Stimulated activated naive CD8-positive, alpha-beta T cell treated with anti-CD3 and anti-CD28 coated beads, Interleukin-15, Interleukin-2, amounts not matched to agents 100 U/mL and 50 U/mL, for 24 hours (primary cell): ENCODE measurements at regions not wholly inside any gene's neighbourhood (a gene's known extent, or its start where the extent isn't known, plus 50 kb on each side); places are given as distances from the start of the nearest gene placed in this dataset.
A peak's percentile ranks its signal among the peaks of the same experiment; 100 is the strongest.

Experiments
- ATAC-seq: fragments of 150-1000 bp; cut with Tn5 transposase; one replicate; pipeline ENCODE4 v1.10.0; 2021
- DNase-seq: peaks from one replicate; pipeline ENCODE4 v3.0.0; 2021

- ATAC-seq, result no peak
Measured at GRCh38 chr5:6920628-6921256, 207.5 kb downstream of the TENT4A start.

GRCh38 chr5:6926491-6927038 lies 213.3 kb downstream of the TENT4A start:
- ATAC-seq (no peak), DNase-seq (no peak)

More at GRCh38 chr5:6920628-6921256, 207.5 kb downstream of the TENT4A start:
- DNase-seq, result no peak

- DNase-seq (no peak), ATAC-seq (no peak)
Measured at GRCh38 chr5:6936031-6936430, 222.8 kb downstream of the TENT4A start.

DNA sequence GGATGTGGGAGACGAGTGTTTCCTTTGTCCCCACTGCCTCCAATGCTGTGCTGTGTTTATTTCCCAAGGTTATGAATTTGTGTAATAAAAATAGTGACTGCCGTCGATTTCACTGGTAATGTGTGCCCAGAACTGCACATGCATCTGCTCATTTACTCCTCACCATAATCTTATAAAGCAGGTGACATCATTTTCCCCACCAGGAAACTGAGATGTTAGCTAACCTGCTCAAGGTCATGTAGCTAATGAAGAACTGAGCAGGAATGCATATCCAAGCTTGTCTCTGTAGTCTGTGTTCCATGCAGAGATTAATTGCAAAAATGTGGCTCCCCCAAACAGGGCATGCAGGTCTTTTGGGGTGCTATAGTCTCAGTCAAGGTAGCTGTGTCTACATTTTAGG lies 224.4 kb downstream of the TENT4A start:
- DNase-seq, result no peak
- ATAC-seq, result no peak

- no peak for DNase-seq
- no peak for ATAC-seq
Measured at GRCh38 chr5:6941631-6942030, 228.4 kb downstream of the TENT4A start.

DNA sequence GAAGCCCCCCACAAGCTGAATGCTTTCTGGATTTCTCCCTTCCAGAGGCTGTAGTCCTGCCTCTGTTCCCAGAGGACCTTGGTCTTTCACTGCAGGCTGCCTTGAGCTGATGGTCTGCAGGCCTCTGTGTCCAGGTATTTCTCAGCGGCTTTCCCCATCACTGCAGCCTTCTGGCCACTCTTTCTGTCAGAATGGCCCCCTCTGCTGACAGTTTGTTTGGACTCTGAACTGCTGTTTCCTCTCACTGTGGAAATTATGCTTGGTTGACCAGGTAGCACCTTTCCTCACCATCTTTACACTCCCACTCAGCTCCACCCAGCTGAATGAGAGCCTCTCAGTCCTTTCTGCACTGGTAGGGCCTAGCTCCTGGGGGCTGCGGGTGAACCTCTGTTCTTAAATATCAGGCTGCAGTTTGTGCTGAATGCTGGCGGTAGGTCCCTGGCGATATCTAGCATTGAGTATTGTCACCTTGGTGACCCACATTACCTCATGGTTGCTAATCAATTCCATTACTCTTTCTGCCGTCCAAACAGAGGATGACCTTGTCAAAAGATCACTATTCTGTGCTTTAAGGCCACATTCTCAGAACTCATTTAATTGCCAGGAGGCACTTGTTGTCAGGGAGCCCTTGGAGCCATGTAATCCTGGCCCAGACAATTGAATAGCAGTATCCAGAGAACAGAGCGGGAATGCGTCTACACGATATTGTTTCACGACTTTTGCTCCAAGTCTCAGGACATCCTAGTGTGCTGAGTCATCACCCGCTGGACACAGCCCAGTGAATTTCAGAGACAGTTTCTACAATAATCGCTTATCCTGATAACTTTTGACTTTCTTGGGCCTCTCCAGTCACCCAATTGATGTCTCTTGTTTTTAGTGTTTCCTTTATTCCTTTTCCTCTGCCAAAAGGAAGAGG lies 230.2 kb downstream of the TENT4A start:
- ATAC-seq (no peak), DNase-seq (no peak)

DNA sequence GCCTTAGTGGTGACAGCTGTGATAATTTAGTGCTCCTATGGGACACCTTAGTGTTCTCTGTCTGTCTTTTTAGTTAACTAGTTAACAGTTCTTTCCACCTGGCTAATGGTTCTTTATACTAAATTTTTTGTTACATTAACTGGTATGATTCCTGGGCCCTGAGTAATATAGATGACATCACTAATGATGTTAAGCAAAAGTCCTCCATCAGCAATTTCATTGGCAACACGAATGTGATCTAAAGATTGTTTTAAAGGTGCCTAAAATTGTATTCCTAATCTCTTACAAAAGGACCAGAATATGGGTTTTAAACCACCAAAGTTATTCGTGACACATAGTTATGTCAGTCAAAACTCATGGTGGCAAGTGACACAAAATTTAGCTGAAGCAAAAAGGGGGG lies 235.3 kb downstream of the TENT4A start:
- DNase-seq, result no peak

DNA sequence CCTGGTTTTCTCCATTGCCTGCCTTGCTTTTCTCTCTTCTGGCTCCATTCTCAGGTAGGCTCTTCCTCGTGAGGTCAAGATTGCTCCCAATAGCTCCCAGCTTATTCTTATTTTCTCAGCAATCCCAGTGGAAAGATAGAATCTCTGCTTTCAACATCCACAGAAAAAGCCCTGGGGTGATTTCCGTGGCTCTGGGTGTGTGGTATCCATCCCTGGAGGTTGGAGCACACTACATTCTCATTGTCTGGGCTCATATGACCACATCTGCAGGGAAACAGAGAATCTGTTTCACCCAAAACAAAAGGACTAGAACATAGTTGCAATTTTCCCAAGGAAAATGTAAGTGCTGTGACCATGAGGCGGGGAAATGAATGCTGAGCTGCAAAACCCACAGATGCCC lies 236.0 kb downstream of the TENT4A start:
- ATAC-seq (no peak), DNase-seq (no peak)

More for the DNA sequence above, 235.3 kb downstream of the TENT4A start:
- ATAC-seq, result no peak

DNA sequence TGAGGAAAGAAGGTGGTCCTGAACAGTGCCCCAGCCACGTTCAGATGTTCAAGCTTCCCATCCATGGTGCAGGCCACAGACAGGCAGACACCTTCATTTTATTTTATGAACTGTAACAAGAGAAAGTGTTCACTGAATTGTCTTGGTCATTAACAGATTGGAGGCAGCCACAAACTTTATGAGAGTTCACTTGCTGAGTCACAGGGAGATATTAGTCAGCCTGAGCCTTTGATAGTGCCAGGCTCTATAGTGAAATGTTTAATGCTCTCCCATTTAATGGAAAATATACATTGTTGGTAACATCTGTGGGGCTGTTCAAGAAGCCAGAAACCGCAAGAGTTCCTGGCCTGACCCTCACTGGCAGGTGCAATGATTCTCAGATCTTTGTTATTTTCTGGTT lies 237.0 kb downstream of the TENT4A start:
- ATAC-seq (peak; percentile 36), DNase-seq (no peak)

- ATAC-seq (no peak), DNase-seq (no peak)
Measured at GRCh38 chr5:6950860-6951259, 237.6 kb downstream of the TENT4A start.

DNA sequence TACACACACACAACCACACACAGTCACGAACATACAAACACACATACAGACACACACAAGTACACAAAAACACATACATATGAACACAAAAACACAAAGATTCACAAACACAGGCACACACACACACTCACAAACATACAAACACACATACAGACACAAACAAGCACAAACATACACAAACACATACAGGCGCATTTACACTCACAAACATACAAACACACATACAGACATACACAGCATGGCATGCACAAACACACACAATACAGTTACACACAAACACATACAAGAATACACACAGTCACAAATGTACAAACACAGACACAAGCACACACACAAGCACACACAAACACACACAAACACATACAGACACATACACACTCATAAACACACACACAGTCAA lies 247.9 kb downstream of the TENT4A start:
- DNase-seq (no peak), ATAC-seq (no peak)

DNA sequence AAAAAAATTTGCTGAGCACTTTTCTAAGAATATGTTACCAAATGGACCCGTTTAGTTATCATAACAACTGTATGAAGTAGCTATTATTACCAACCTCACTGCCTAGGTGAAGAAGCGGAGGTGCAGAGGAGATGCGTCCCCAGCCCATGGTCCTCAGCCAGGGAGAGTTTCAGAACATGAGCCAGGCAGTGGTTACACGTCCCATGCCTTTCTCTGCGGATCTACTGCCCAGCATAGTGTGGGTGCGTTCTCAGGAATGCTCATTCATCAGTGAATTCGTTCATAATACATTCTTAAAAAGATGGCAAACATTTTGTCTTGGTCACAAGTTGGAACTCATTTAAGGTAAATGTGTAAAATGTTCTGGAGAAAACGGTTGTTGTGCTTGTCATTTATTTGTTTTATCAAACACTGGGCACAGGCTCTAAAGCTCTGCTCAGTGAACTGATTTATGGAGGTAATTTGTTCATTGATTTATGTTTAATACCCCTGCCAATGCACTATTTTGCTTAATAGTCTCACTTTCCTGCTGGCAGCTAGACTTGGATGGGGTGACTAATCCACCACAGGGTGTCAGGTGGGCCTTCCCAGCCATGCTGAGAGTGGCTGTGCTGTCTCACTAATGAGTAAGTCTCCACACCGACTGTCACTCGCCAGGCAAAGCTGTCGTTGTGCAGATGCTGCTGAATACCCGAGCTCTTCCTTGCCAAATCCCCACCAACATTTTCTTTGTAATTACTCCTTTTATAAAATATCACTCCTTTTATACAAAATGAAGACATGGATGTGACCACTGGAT lies 248.8 kb downstream of the TENT4A start:
- ATAC-seq, result no peak
- DNase-seq, result no peak

GRCh38 chr5:6976971-6977370 lies 263.7 kb downstream of the TENT4A start:
- no peak for ATAC-seq
- DNase-seq, result no peak

DNA sequence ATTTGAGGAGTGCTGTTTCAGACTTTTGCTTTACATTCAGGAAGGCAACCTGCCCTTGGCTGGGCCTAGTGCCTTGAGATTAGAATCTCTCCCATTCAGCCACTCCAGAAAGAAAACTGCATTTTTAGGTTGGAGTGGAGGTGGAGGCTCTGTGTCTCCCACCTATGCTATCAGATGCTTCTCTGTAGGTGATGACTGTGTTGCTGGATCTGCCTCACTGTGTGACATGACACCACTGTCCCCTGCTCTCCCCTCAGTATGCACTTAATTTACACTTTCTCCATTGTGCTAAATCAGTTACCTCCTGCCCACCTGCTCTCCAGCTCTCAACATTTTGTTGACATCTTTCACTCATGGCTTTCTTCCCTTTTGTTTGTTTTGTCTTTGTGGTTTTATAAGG lies 265.8 kb downstream of the TENT4A start:
- ATAC-seq, result no peak
- DNase-seq, result no peak

- DNase-seq (no peak), ATAC-seq (no peak)
Measured at GRCh38 chr5:6989230-6989629, 276.0 kb downstream of the TENT4A start.

DNA sequence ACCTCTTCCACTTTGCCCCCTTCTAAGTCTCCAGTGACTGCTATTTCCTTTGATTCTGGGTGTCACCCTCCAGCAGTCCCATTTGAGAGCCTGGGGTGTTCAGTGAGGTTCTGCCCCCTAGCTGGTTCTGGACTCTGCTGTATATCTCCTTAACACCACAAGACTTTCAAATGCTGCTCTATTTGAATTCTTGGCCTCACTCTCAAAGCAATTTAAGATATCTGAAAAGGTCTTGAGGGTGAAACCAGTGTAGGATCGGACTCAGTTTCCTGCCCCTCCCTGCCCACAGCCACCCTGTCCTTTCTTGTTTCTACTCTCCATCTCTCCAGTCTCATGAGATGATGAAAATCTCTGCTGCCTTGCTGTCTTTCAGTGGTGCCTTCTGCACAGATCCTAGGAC lies 280.9 kb downstream of the TENT4A start:
- DNase-seq (no peak), ATAC-seq (no peak)

- no peak for DNase-seq
- no peak for ATAC-seq
Measured at GRCh38 chr5:6995115-6995514, 281.9 kb downstream of the TENT4A start.

DNA sequence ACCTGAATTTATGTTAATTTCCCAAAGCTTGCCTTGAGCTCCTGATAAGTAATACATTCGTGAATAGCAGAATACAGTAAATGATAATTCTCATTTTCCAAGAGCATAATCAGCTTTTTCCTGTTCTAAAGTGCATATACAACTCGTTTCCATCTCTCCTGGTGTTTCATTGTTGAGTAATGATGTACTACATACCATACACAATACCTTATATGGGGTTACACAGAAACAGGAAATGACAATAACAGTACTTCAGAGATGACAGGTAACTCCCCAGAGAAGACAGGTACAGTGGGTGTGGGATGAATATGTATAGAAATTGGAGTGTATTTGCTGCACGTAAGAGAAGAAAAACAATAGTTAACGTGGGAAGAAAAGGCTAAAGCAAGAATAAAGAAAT lies 287.1 kb downstream of the TENT4A start:
- DNase-seq (no peak), ATAC-seq (no peak)

- ATAC-seq (no peak), DNase-seq (no peak)
Measured at GRCh38 chr5:7010591-7010990, 297.4 kb downstream of the TENT4A start.

- DNase-seq, result no peak
- ATAC-seq, result no peak
Measured at GRCh38 chr5:7012057-7012456, 298.8 kb downstream of the TENT4A start.

GRCh38 chr5:7014611-7015010 lies 301.4 kb downstream of the TENT4A start:
- no peak for ATAC-seq

DNA sequence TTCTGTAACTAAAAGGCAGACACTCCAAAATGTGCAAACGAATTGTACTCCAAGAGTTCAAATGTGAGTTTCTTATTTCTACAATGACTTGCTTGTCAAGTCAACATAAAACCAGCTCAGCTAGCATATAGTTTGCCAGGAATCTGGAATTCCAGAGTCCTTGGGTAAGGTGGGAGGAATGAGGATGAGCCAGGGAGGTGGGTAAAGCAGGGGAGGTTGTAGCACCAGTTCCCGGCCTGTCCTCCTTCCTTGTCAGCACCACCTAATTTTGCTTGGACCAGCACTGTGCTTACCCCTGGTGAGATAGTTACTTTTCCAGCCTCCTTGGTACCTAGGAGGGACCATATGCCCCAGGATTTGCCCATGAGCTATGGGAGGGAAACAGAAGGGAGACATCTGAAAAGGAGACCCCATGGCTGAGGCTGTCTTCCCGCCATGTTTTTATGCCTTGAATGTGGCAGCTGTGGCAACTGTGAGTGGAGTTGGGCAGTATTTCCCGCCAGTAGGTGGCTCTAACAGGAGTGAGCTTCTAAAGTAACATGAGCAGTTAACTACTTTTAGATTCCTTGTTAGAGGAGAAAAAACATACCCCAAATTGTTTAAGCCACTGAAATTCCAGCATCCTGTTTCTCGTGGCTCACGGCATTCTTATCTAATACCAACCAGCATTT lies 302.5 kb downstream of the TENT4A start:
- DNase-seq (no peak), ATAC-seq (no peak)

More at GRCh38 chr5:7014611-7015010, 301.4 kb downstream of the TENT4A start:
- no peak for DNase-seq
